ENCODE measurements at regions not wholly inside any gene's neighbourhood (a gene's known extent, or its start where the extent isn't known, plus 50 kb on each side); places are given as distances from the start of the nearest gene placed in this dataset.

GRCh38 chr4:11634283-11634682, 205.6 kb upstream of the HS3ST1 start:
- H3K79me2 ChIP-seq (ENCODE audit: insufficient read depth, low read length) = no peaks in the 10 kb centered on the region
- H3K27me3 ChIP-seq (ENCODE audit: control insufficient read depth in 1 of 2, insufficient read depth in 2 of 2, low read length in 2 of 2) = no peaks in the 10 kb centered on the region
- intact Hi-C loops (cut with micrococcal nuclease; ENCODE audit: unreplicated experiment) = no loop called here
- no peaks in the 10 kb centered on the region for H3K36me3 ChIP-seq (replicated peaks in 1 of 2; ENCODE audit: control insufficient read depth in 1 of 2, insufficient read depth in 2 of 2, low read length in 2 of 2)
- H3K4me2 ChIP-seq (ENCODE audit: low read depth, low read length) = no peak overlapping the region
- WGBS (ENCODE audit: low lambda C conversion rate) = 85% methylated on average over 2 of the region's 2 CpGs
- BruUV-seq (replicated peaks) = no TSS peak
- no peak for FAIRE-seq
- H3K9me3 ChIP-seq (ENCODE audit: low read length) = peaks cover 86% of the 10 kb centered on the region
- no peaks in the 10 kb centered on the region for H3K4me1 ChIP-seq (ENCODE audit: insufficient read depth, low read length)
- no peak overlapping the region for H3K27ac ChIP-seq (ENCODE audit: extremely low read length, insufficient read depth, low read length)
- H2AFZ ChIP-seq (ENCODE audit: low read length) = no peak overlapping the region
- ChIA-PET POLR2A (no interaction called here), CTCF (ENCODE audit: low intra/inter-chr PET ratio, low total read pairs) (no interaction called here)
- in situ Hi-C loops (cut with HindIII; ENCODE audit: extremely low pct_ligation_motif_present, low pct_unique_long_range_greater_than_20kb) = no loop called here
- H3K9ac ChIP-seq (ENCODE audit: insufficient read depth, low read depth, low read length) = no peak overlapping the region
- no peak for DNase-seq (ENCODE audit: low spot score)
- H3K4me3 ChIP-seq (replicated peaks in 1 of 3; ENCODE audit: insufficient read depth in 1 of 3, low read depth in 2 of 3, low read length in 3 of 3) = no peak overlapping the region
- no peak for ATAC-seq
- TF ChIP-seq SMAD1 (CRISPR knock-in tag; IDR thresholded peaks at IDR 0.05; ENCODE audit: borderline replicate concordance, low read depth) (no peak), ETV6 (CRISPR knock-in tag; conservative IDR thresholded peaks at IDR 0.05) (no peak), ZNF891 (CRISPR knock-in tag; IDR thresholded peaks at IDR 0.05) (no peak), TFDP1 (CRISPR knock-in tag; IDR thresholded peaks at IDR 0.05; ENCODE audit: borderline replicate concordance) (no peak), SOX5 (CRISPR knock-in tag; IDR thresholded peaks at IDR 0.05; ENCODE audit: borderline replicate concordance) (no peak), KMT2A (CRISPR knock-in tag; IDR thresholded peaks at IDR 0.05) (no peak), POLR2A (IDR thresholded peaks at IDR 0.05; ENCODE audit: insufficient read depth in 1 of 2, low read depth in 2 of 2, low read length in 2 of 2) (no peak), MBNL3 (CRISPR knock-in tag; conservative IDR thresholded peaks at IDR 0.05) (no peak), NR1H2 (CRISPR knock-in tag; IDR thresholded peaks at IDR 0.05; ENCODE audit: borderline replicate concordance, low read depth) (no peak), REPIN1 (CRISPR knock-in tag; IDR thresholded peaks at IDR 0.05; ENCODE audit: borderline replicate concordance, low read depth) (no peak), MYNN (CRISPR knock-in tag; IDR thresholded peaks at IDR 0.05; ENCODE audit: low read depth) (no peak), KDM3A (CRISPR knock-in tag; IDR thresholded peaks at IDR 0.05; ENCODE audit: low read depth) (no peak), ZNF558 (CRISPR knock-in tag; IDR thresholded peaks at IDR 0.05; ENCODE audit: borderline replicate concordance) (no peak)
- TF ChIP-seq, protein P1, sequence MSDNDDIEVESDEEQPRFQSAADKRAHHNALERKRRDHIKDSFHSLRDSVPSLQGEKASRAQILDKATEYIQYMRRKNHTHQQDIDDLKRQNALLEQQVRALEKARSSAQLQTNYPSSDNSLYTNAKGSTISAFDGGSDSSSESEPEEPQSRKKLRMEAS (IDR thresholded peaks at IDR 0.05) = no peak
- TF ChIP-seq, protein P2, sequence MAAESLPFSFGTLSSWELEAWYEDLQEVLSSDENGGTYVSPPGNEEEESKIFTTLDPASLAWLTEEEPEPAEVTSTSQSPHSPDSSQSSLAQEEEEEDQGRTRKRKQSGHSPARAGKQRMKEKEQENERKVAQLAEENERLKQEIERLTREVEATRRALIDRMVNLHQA (CRISPR knock-in tag; IDR thresholded peaks at IDR 0.05) = no peak
- H4K20me1 ChIP-seq (ENCODE audit: insufficient read depth, low read length) = no peaks in the 10 kb centered on the region

Data from HepG2 (cell line).